Lower leg skin (tissue), 3 donors: ENCODE measurements at regions not wholly inside any gene's neighbourhood (a gene's known extent, or its start where the extent isn't known, plus 50 kb on each side); places are given as distances from the start of the nearest gene placed in this dataset.

Experiments used
- CTCF ChIP-seq, 3 donors: fragments of 450-650 bp; IDR thresholded peaks; one replicate each; pipeline ENCODE4 v1.5.1; 2016; ENCODE audit warnings: antibody characterized with exemption in 3 of 3, mild to moderate bottlenecking in 3 of 3, moderate library complexity in 2 of 3
- POLR2A ChIP-seq, 2 donors: fragments of 450-650 bp; IDR thresholded peaks; one replicate each; pipeline ENCODE4 v1.6.1; 2016 to 2017; ENCODE audit warnings: antibody characterized with exemption in 2 of 2, mild to moderate bottlenecking in 1 of 2, moderate library complexity in 1 of 2

GRCh38 chr2:153417077-153417476 is 61.5 kb downstream of the RPRM start:
- no peak for TF ChIP-seq POLR2A (IDR thresholded peaks at IDR 0.05)
- no peak for TF ChIP-seq CTCF (IDR thresholded peaks at IDR 0.05)
